Caki2 (cell line): ENCODE measurements at regions not wholly inside any gene's neighbourhood (a gene's known extent, or its start where the extent isn't known, plus 50 kb on each side); places are given as distances from the start of the nearest gene placed in this dataset.

ENCODE experiments used
- DNase-seq: peaks from one replicate; pipeline ENCODE4 v3.0.0-alpha.2; 2015; ENCODE audit warnings: low read depth
- in situ Hi-C: cut with HindIII; loops from 2 replicates; pipeline ENCODE4 v1.10.0; 2016; ENCODE audit warnings: low sequenced_read_pairs, low pct_unique_long_range_greater_than_20kb, mixed read lengths

DNA sequence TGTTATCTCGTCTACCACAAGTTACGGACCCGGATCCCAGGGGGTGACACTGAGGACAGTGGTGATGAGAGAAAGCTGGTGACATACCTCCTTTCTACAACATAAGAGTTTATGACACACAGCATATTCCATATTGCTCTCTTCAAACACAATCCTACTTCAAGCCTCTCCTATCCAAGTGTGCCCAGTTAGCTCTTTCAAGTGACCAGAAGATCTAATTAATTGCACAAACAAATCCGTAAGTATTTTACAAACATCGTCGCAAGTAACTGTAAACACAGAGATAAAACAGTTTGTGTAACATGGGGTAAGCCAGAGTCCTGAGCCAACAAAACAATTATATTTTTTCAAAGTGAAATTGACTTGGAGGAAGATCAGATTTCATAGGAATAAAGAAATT, 235.0 kb downstream of the CHD9NB start:
- DNase-seq, result no peak
- in situ Hi-C loops, result no loop called here

DNA sequence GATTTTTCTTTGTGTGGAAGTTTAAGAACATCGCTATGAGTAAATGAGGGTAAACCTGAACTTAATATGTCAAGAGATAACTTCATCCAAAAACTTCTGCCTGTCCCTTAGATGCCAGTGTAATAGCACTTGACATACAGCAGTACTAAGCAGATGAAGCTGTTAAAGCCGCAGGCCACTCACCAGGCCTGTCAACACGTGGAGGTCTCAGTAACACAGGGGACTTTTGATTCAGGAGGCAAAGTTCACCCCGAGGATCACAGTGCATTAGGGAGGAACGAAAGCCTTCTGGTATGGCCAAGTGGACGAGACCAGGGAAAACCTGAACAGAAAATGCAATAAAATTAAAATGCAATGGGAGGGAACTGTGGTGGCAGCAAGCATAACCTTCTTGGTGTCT, 235.7 kb downstream of the CHD9NB start:
- in situ Hi-C loops, result no loop called here
- DNase-seq, result no peak

DNA sequence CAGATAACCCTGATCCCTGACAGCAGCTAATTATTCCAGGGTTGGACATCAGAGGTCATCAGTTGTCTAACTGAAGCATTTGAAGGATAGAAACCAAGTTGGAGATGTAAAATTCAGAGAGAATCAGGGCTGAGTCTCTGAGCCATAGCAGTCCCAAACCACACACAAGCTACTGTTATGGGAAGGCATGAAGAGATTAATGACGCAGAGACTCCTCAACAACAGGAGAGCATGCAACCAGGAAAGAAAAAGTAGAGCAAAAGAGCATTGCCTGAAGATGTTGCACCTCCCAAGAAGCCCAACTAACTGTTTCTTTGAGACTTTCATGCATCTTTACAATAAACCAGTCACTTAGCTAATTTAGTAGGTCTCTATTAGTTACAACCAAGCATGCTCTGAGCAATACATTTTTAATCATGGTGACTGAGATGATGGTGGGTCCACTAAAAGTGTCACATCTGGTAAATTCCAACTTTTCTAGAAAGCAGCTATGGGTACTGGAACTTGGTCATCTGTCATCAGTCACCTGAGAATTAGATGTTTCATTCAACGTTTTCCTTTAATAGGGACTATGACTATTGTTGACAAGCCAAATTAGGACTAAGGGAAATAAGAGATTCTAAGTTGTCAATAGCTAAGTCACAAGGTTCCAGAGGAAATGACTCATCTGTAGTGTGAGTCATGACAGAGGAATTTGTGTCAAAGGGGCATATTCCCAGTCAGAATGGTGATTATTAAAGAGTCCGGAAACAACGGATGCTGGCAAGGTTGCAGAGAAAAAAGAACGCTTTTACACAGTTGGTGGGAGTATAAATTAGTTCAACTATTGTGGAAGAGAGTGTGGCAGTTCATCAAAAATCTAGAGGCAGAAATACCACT, 239.8 kb downstream of the CHD9NB start:
- in situ Hi-C loops, result no loop called here
- DNase-seq, result peak; percentile 59

DNA sequence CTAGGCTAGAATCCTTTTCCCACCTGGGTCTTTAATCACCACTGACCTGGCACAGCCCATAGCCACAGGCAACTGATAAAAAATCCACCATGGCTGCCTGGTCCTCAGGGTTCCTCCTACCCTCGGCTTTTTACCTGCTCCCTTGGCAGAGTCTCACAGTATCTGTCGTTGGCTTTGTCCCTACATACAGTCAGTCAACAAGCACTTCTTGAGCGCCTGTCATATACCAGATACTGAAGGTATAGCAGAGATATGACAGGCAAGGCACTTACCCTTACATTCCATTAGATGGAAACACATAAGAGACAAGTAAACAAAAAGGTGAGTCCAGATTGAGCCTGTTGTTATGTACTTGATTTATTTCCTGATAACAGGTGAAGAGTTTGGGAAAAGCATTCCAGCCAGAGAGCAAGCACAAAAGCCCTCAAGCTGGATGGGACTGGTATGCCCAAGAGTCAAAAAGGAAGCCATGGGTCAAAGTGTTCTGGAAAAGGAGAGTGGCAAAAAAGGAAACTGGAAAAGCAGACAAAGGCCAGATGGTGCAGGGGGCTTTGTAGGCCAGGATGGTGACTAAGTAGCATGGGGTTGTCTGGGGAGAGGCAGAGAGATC, 247.0 kb downstream of the CHD9NB start:
- in situ Hi-C loops, result no loop called here
- DNase-seq, result no peak

DNA sequence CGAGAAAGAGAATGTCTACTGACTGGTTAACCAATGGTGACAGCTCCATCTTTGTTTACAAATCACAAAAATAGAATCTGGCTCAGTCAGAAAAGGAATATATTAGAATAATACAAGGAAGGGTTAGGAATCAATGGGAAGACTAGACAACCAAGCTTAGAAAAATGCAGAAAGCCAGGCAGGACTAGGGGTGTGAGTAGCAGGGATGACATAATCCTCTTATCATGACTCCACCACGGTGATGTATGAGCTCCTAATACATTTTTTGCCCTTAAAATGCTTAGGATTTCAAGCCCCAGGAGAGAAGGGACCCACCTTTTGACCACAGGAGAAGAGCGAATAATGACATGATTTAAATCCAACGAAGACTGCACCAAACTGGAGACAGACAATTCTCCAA, 252.3 kb downstream of the CHD9NB start:
- no peak for DNase-seq
- in situ Hi-C loops, result no loop called here

DNA sequence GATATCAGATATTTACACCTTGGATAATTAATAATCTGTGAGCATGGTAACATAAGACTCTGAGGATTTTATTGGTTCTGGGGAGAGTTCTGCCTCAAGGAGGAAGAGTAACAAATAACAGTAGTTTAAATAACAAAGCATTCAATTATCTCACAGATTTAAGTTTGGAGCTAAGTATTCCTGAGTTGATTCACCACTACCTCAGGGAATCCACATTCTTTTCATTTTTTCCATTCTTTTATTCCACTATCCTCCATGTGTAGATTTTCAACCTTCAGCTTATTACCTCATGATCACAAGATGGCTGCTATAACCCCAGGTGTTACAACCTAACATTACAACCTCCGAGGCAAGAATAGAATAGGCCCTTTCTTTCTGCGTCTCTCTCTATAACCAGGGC, 252.2 kb upstream of the TOX3 start:
- in situ Hi-C loops, result no loop called here
- DNase-seq, result no peak

DNA sequence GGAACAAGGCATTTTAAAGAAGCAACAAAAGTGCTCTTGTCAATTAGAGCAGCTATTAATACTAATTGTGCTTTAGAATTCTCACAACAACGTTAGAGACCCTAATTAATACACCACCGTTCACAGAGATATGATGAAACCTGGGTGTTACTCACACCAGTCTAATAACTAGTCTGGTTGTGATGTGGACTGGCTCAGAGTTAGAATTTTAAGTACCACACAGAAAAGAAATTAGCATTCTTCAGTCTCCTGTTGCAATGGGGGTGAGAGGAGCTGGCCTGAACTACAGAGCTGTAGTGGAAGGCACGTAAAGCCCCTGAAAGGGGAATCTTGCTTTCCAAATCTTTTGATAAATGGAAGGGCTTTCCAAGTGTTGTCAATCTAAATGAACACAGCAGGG, 240.8 kb upstream of the TOX3 start:
- in situ Hi-C loops, result no loop called here
- DNase-seq, result no peak

DNA sequence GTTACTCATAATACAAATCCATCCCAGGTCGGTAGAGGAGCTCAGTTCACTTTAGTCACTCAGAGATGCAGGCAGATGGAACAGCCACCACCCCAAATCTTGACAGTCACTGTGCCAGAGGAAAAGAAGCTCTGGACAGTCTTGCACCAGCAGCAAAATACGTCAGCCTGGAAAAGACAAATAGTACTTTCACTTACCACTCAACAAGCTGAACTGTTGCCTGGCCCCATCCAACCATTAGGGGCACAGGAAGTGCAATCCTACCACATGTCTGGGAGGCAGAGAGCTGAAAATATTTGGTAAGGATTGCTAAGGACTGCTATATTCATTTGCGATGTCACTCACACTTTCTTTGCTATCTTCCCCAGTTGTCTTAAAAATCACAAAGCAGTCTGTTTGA, 239.1 kb upstream of the TOX3 start:
- DNase-seq, result no peak
- in situ Hi-C loops, result no loop called here

DNA sequence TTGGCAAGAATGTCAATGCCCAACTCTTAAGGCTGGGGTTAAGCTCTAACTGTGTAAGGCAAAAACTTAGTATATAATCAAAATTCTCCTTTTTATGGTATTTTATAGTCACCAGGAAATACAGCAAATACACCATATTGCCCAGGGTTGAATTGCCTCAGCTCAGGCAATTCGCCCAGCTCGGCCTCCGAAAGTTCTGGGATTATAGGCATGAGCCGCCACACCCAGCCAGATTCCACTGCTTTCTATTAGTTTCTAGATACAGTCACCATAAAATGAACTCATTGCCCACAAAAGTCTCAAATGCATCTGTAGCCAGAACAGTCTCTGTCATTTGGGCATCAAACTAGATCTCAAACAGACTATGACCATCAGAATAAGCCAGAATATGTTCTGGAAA, 238.7 kb upstream of the TOX3 start:
- in situ Hi-C loops, result no loop called here
- DNase-seq, result no peak

DNA sequence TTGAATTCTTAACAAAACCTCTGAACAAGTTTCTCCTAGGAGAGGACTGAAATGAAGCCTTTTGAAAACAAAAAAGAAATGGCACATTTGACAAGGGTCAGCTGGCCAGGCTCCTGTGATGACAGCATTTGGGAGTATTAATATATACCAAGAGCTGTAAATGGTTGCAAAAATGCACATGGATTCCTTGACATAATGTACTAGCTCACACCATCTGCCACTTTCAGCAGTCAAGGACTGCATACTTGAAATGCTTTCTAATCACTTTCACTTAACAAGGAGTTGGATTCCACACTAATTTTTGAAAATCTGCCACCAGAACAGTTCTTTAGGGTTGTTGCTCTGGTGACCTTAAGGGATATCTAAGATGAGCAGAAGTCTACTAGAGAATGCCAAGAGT, 236.7 kb upstream of the TOX3 start:
- no peak for DNase-seq
- in situ Hi-C loops, result no loop called here

DNA sequence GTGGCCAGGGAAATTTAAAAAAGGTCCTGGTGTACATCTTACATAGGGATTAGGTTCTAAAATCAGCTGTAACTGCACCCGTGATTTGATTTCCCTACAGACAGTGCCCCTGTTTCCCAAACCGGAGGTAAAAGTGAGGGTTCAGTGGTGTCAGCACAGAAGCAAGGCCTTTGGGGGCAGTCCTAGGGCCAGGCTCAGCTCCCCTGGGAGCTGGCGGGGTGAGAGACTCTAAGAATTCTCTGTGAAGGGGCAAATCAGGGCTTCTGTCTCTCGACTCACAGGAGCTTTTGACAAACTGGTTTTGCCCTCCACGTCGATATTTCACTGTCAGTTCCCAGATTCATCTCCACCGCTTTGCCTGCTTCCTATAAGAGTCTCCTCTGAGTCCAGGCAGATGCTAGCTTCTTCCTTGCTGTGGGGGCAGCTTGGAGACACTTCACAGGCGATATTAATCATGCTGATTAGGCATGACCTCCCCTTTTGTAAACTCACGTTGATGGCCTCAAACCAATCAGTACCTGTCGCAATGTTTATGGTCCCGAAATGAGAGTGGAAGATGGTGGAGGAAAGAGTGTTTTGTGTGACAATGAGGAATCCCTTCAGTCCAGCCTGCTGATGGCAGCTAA, 234.2 kb upstream of the TOX3 start:
- DNase-seq, result no peak
- in situ Hi-C loops, result no loop called here

DNA sequence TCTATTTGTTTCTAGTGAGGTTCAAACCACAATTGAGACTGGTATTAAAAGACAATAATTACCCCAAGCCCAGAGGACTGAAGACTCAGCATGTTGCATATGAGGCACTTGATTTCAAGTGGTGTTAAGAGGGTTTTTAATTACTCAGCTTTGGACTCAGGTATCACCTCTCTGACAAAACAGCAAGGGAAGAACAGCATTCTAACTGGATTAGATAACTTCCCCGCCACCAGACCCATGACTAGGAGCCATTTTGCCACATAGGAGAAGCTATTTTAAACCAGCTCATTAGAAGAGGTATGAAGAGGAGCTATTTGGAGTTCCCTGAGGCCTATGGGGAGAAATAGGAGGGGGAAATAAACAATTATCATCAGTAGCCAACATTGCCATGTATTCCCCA, 226.1 kb upstream of the TOX3 start:
- in situ Hi-C loops, result no loop called here

DNA sequence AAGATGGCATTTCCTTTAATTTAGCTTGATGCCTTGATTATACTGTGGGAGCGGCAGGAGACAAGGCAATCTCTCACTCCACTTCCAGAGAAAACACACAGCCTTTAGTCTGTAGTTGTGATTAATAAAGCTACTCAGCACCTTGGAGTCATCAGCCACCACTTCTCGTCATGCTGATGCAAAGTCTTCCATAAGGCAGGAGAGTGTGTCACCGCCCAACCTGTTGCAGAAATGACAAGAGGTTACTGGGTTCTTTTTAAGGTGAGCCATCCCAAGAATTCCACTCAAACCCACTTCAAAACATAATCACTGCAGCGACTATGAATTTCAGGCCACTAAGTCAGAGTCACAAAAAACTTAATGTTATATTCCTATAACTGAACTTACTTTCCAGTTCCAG, 223.9 kb upstream of the TOX3 start:
- in situ Hi-C loops, result no loop called here
- DNase-seq, result no peak

More for the DNA sequence above, 226.1 kb upstream of the TOX3 start:
- no peak for DNase-seq

DNA sequence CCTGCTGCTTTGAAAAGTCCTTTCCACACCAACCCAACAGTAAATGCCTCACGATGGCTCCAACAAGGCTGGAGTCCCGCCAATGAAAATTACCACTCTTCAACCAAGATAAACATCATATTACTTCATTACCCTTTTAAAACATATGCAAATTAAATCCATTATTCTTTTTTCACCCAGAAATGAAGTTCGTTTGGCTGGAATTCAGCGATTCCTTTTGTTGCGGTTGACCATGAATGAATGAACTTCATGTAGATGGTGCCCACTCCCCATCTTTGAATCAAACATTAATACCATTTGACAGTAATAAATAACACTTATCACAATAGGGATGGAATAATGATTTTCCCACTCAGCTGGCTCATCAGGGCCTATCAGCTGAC, 211.5 kb upstream of the TOX3 start:
- in situ Hi-C loops, result no loop called here
- no peak for DNase-seq

DNA sequence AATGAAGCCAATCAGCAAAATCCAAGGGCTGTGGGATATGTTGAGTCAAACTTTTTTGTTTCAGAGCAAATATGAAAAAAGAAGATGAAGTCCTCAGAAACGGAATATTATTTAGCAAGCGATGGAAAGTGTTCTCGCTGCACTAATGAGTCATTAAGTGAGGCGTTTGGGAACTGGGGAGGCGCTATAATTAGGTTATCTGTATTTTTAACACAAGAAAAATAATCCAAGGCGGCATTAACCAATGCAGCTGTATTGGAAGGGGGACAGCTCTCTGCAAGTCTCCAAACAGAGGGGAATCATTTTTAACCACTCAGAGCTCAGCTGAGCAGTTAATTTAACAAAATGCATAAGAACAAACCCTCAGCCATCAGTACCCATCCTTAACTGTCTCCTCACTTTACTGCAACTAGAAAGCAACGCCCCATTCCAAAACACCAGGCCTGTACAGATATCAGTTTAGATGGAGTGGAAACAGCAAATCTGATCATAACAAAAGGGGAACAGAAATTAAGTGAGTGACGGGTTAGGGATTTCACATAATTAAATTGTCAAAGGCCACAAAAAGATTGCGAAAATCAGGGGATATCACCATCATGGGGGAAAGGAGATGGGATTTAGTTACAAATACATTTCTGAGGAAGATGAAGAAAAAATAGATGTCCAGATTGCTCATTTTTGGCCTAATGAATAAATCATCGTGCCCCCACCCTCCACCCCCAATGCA, 211.0 kb upstream of the TOX3 start:
- in situ Hi-C loops, result no loop called here
- no peak for DNase-seq

DNA sequence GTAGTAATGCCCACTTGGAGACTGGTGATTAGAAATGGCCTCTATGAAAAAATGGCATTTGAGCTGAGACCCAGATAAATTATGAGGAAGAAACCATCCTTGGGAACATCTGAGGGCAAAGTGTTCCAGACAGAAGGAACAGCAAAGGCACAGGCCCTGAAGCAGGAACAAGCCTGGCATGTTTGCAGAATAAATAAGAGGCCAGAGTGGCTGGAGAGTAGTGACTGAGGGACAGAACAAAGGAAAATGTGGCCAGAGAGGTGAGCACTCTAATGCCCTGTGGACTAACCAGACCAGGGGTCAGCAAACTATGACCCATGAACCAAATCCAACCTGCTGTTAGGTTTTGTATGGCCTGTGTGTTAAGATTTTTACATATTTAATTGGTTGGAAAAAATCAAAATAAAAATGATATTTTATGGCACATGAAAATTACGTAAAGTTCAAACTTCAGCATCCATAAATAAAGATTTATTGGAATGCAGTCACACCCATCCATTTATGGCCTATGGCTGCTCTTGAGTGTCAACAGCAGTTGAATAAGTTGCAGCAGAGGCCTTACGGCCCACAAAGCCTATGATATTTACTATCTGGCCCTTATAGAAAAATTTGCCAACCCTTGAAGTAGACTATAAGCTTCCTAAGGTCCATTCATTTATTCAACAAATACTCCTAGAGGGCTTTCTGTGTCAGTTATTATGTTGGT, 210.0 kb upstream of the TOX3 start:
- DNase-seq, result no peak
- in situ Hi-C loops, result no loop called here

DNA sequence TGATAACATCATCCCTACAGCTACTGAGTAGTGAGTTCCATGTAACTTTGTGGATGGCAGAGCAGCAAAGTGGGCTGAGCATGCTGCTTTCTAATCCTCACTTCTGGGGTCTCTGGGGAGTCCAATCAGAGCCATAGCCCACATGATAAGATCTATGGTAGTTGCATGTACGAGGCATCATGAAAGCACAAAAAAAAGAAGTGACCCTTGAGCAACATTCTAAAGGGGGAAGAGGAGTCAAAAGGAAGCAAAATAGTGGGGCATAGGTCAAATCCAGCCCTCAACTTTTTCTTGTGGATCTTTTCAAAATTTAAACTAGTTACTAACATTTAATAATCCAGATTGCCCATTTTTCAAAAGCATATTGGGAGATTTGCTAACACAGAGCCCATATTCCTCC, 208.5 kb upstream of the TOX3 start:
- no peak for DNase-seq
- in situ Hi-C loops, result no loop called here

DNA sequence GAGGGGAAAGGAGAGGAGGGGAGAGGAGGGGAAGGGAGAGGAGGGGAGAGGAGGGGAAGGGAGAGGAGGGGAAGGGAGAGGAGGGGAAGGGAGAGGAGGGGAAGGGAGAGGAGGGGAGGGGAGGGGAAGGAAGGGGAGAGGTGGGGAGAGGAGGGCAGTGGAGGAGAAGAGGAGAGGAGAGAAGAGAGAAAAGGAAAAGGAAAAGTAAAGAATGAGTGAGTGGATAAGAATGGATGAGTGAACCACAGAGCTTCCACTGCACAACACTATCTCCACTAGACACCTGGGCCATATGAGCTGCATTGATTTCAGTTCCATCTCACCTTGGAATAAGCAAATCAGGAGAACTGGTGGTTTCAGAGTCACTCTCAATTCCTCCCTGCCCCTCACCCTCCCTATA, 204.1 kb upstream of the TOX3 start:
- in situ Hi-C loops, result no loop called here

More for the DNA sequence above, 204.1 kb upstream of the TOX3 start:
- DNase-seq, result no peak
